Stimulated activated CD8-positive, alpha-beta memory T cell treated with anti-CD3 and anti-CD28 coated beads, Interleukin-4, amount 100 ng/mL, for 24 hours (primary cell): ENCODE measurements at regions not wholly inside any gene's neighbourhood (a gene's known extent, or its start where the extent isn't known, plus 50 kb on each side); places are given as distances from the start of the nearest gene placed in this dataset.

Source experiments
- DNase-seq: peaks from one replicate; pipeline ENCODE4 v3.0.0-alpha.2; 2020; ENCODE audit warnings: low read depth

DNA sequence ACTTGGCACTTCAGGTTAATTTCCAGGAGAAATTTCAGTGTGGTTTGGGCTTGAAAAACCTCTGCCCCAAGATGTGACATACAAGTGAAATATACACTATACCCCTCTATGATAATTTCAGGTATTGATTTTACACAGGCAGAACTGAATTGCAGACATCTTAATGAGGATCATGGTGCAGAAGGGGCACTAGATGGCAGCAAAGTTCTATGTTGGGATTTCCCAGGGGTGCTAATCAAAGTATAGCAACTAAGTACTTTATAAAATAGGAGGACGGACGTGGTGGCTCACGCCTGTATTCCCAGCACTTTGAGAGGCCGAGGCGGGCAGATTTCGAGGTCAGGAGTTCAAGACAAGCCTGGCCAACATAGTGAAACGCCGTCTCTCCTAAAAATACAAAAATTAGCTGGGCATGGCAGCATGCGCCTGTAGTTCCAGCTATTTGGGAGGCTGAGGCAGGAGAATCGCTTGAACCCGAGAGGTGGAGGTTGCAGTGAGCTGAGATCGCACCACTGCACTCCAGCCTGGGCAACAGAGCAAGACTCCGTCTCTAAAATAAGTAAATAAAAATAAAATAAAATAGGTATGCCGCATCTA lies 555.7 kb downstream of the ETS1 start:
- DNase-seq: peak; percentile 33

DNA sequence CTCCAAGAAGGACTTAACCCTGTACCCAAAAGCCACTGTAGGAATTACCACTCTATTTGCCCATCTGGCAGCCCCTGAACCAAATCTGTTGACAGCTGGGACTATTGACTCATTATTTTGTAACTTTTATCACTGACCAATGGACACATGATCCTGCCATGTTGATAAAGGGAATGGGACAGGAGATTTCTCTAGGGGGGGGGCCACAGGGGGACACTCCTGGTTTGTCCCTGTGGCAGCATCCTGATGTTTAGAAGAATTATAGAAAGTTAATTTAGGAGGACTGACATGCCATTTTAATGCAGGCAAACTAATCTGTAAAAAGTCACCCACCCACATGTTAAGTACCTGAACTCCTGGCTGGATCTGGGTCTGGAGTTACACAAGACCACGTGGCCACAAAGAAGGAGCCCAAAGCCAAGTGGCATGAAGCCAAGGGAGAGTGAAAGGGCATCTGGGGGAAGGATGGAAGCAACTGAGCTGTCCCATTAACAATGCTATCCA lies 558.1 kb downstream of the ETS1 start:
- no peak for DNase-seq

DNA sequence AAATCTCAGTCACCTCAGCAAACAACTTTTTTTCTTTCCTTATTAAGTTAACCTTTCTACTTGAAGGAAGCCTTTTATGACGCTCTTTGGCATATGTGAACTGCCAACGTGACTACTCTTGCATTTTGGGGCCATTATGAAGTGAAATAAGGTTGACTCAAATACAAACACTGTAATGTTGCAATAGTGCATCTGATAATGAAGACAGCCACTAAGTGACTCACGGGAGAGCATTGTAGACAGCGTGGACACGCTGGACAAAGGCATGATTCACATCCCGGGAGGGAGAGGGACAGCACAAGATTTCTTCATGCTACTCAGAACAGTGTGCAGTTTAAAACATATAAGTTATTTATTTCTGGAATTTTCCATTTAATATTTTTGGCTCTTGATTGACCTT lies 560.8 kb downstream of the ETS1 start:
- no peak for DNase-seq

DNA sequence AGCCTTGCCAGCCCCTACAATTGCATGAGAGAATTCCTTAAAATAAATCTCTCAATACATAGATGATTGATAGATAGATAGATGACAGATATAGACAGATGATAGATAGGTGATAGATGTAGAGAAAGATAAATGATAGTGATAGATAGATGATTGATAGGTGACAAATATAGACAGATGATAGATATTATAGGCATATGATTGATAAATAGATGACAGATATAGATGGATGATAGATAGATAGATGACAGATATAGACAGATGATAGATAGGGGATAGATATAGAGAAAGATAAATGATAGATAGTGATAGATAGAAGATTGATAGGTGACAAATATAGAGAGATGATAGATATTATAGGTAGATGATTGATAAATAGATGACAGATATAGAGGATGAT lies 564.6 kb downstream of the ETS1 start:
- DNase-seq: no peak

DNA sequence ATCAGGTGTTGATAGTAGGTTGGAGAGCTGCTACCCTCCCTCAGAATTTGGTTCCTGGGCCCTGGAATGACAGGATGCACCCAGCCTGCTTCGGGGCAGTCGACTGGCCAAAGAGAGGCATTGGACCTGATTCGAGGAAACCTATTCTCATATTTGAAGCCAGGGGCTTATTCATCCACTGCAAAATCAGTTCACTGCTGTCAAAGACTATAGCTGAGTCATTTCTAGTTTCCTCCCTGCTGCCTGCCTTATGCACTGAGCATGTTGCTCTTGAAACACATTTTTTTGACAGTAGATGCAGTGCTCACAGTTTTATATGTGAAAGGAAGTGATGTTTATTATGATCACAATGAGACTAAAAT lies 565.4 kb downstream of the ETS1 start:
- DNase-seq: no peak

DNA sequence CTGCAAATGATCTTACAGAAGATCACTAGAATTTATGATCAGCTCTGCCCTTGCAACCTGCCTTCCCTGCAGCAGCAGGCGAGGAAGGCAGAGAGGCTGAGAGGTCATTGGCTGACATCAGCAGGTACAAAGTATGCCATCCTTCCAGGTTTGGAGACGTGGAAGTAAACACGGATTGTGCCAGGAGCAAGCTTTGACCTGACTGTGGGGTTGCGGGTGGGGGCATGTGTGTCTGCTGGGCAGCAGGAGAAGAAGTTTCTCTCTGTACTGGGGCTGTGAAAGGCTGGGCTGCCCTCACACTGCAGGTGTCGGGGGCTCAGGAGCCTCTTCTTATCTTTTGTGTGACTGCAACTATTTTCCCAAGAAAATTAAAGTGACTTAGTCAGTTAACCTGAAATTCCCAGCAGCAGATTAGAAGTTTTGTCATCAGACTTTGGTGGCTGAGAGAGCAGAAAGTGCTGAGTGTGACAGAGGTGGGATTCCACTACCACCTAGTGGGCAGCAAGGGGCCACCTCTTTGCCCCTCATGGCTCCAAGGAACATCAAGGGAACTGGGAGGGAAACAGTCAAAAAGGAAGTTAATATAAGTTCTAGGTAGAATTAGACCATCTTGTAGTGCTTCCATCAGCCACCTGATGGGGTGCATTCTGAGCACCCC lies 565.9 kb downstream of the ETS1 start:
- DNase-seq: no peak

DNA sequence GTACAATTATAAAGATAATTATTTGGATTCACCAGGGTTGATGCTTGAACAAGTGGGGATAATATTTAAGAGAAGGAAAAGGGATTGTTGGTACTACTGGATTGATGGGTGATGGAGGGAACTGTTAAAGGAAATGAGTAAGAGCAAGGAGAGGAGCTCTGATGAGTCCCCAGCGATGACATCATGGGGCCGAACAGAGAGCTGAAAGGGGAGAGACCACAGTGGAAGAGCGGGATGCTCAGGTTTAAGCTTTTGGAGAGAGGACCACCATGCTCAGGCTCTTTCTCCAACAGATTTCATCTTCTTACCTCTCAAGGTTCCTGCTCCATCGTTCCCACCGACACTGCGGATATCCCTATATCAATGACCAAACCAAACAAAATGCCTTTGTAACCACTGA lies 568.7 kb downstream of the ETS1 start:
- no peak for DNase-seq

DNA sequence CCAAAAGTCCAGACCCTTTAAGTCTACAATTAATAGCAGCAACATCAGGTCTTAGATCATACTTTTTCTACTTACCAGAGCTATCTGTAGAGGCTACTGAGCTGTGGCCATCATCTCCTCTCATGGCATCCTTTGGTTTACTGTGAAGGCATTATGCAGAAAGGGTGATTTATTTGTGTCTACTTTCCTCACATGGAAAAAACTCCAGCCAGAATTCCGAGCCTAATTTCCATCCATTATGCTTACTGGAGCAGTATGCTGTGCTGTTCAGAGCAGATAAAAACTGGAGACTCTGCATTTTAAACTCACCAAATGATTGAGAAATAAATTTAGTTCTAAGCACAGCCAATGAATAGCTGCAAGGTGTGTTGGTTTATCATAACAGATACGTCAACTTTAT lies 581.8 kb downstream of the ETS1 start:
- DNase-seq: no peak

DNA sequence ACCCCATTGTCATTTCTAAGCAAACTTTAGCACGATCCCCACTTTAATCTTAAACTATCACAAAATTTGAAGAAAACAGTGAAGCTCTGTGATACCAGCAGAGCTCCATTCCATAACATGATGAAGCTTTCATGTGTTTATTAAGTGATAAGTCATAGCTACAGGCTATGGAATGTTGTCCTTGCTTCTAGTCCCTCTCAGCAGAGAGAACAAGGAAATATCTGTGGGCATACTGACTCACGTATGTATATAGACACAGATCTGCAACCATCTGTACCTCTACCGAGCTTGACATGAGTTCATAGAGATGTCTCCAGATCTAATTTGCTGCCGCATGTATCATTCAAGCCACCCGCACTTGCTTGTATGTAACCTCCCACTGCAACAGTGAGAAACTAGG lies 588.9 kb downstream of the ETS1 start:
- no peak for DNase-seq

DNA sequence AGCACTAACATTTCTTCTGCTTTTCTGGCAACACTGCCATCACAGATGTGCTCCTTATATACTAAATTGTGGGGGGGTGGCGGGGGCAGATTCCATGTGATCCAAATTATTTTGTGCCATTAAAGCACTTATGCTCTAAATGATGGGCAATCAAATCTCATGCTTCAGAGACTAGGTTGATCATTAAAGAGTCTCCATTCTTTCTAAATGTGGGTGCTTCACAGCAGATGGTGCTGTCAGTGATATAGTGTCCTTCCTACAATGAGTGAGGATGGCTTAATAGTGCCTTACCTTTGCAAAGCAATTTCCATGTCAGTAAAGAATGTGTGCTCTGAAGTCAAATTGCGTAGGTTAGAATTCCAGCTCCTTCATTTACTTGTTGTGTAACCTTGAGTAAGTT lies 589.8 kb downstream of the ETS1 start:
- DNase-seq: no peak

DNA sequence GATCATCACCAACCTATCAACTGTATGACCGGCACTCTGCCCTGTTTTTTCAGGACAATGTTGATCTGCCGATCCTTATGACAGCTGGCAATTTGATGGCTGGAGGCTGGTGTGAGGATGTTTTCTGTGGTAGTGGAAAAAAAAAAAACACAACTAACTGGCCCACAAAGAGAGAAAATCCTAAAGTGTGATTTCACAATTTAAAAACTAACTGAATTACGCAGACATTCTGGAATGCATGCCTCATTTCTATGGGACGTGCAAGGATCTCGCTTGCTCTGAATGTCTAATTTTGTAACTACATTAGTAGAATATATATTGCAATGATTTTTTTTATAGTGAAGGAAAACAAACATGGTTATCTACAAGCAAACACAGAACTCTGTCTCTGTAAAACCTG lies 590.5 kb downstream of the ETS1 start:
- no peak for DNase-seq

DNA sequence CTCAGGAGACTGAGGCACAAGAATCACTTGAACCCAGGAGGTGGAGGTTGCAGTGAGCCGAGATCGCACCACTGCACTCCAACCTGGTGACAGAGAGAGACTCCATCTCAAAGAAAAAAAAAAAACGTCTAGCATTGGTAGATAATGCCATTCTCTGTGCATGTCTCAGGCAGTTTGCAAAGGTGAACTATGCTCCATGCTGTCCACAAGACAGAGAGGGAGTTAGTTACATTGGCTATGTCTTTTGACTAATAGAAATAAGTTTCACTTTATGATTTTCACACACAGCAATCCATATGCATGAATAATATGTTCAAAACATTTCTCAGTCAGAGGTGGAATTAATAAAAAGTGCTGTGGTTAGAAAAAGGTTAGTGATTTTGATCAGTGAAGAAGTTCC lies 591.4 kb downstream of the ETS1 start:
- no peak for DNase-seq

DNA sequence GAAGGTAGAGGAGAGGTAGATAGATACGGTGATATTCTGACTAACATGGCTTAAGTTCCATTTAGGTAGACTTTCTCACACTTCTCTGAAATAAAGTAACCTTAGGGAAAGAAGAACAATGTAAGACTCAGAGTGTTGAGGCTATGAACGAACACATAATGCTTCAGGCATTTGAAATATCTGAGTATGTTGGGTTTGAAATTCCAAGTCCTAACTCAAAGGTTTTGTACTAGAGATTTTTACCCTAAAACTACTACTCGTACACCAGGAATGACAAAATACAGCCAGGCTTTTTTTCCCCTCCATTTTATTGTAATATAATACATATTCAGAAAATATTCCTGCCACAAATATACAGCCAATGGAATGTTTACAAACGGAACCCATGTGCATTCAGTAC lies 592.6 kb downstream of the ETS1 start:
- DNase-seq: no peak

DNA sequence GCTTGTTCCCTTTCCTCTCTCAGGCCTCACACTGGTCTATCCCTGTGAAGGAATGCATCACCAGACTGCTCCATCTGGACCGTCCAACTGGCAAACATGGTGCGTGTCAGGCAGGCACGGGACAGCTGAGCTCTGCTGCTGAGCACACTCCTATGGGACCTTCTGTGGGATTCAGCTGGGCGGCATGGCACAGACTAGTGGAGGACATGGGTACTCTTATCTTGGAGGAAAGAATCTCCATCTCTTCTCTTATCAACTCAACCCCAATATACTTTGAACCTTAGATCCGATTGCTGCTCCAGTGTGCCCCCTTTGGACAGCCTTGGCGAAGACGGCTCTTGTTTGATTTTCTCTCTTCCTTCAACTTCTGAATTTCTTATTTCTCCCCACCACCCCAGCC lies 593.6 kb downstream of the ETS1 start:
- no peak for DNase-seq

DNA sequence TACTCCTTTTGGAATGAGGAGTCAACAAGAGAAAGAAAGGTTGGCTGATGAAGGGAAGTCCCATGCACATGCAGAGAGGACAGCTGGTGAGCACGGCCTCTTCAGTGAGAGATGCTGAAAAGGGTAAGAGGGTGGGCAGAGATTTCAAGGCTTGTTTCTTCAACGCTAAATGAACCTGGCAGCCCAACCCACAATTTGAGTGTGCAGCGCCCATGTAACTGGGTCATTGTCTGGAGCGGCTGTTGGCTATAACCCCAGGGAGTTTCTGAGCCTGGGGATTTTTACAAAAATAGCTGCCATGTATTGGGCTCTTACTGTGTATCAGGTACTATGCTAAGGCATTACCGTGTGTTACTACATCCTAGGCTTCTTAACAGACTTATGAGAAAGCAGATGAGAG lies 594.1 kb downstream of the ETS1 start:
- no peak for DNase-seq

DNA sequence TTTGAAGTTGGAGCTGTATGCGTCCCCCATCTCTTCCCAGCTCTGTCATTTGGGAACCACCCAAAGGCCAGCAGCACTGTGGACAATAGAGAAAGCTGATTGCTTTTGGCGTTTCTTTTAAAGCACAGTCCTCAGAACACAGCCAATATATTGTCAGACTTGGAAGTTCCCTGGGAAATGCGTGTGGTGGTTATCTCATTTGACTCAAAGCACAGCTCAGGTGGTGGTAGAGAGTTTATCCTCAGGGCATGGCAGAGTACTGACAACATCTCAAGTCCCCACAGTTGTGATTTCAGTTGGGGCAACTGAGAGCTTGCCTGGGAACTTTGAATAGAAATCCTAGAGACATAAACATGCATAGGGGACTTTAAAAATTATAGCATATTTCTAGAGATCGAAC lies 601.3 kb downstream of the ETS1 start:
- DNase-seq: no peak

DNA sequence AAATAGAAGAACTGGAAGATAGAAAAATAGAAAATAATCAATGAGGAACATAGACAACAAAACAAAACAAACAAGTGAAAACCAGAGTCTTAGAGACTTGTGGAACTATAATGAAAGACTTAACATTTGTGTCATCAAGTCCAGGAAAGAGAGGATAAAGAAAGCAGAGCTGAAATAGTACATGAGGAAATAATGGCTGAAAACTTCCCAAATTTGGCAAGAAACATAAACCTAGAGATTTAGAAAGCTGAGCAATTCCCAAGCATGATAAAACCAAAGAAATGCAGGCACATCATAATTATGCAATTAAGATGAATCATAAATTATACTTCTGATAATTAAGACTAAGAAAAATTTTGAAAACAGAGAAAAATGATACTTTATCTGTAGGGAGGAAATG lies 614.5 kb downstream of the ETS1 start:
- no peak for DNase-seq

DNA sequence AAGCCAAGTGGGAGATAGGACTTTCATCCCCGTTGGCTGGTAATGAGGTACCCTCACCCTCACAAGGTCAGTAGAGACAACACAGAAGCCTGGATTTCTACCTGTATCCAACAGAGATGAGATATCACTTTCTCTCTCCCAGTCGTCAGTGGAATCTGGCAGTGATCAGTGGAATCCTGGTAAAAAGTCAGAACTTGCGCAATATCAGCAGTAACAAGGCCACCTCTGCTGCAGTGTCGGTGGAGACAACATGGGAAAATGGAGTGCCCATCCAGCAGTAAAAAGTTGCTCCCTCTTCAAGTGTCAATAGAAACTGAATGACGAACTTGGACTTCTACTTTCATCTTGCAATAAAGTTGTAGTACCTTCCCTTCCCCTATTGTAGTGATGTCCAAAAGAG lies 615.9 kb downstream of the ETS1 start:
- DNase-seq: no peak

DNA sequence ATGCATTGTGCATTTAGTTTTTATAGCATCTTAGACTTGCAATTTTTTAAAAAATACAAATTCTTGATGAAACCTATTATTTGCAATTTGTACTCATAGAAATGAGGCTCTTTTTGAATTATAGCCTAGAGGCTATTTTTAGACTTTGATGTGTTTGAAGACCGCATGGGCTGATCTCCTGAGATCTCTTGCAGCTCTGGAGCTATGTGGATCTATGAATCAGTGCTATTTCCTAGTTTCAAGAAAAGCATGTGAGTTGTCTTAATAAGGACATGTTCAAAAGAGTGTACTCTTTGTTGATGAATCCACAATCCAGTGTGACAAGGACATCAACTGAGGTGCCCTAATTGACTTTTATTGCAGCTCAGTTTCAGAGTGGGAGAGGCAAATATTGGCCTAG lies 620.5 kb downstream of the ETS1 start:
- DNase-seq: no peak

DNA sequence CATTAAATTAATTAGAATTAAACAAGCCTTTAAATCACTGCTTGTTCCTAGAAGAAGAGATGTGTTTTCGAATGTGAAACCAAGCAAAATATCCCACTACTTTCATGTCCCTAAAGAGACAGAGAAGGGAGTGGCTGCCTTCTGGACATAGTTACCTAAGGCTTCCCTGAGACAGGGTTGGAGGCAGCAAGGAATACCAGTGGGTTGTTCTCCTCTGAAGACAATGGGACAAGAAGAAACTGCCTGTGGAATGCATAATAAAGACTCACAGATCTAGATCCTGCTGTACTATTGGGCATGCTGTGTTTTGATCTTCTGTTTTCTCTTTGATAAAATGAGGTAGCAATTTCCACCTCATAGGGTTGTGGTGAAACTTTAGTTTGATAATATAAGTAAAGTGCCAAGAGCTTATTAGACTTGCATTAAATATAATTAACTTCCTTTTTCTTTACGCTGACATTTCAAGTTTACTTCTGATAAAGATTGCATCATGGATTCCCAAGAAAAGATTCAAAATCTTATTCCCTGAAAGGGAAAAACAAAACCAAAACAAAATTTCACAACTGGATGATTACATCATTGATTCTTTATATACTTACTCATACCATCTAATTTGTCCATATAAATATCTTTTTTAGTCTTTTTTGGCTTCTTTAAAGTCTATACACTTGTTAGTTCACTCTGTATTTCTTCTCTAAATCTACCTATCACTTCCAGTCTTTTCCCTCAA lies 621.3 kb downstream of the ETS1 start:
- DNase-seq: no peak

DNA sequence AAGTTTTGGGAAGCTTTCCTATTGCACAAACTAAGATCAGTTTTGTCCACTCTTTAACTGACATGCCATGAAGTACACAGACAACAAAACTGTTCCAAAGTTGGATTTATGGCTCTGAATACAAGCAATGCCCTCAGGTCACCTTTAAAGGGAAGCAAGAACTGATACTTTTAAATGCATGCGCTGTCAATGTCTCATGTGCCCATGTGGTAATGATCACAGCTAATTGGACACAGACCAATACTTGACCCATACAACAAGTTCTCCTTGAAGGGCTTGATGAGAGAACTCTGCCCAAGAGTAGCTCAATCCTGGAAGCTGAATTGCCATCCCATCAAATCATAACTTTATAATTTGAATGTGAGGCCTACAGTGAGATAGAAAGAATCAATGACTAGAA lies 624.9 kb downstream of the ETS1 start:
- DNase-seq: no peak

DNA sequence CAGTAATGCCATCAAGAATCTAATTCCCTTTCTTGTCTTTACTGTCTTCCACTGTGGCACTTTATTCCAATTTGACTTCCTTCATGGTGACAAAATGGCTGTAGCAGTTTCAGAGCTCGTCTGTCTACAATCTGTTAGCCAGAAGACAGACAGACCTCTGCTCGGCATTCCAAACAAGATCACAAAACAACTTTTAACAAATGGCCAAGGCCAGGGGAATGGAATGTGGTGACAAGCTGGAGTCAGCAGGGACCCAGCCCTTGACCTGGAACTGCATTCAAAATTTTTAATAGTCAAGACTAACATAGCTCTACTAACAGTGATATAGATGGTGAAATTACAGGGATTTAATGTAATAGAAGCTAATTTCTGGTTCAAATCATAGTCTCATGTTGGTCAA lies 637.2 kb downstream of the ETS1 start:
- no peak for DNase-seq

DNA sequence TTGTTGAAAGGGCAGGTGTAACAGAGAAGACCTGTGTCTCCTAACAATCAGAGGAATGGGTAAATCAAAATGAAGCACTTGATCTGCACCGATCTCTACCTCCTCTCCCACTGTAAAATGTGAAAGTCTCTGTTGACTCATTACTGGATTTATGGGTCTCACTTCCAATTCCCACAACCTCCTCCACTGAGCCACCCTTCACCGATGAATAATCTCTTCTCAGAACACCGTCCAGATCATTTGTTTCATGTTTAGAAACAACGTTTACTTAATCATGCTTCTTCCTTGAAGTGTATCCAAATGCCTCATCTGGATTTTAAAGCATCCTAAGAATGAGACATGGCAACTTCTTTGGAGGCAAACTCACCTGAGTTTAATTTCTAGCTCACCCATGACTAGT lies 643.6 kb downstream of the ETS1 start:
- no peak for DNase-seq

DNA sequence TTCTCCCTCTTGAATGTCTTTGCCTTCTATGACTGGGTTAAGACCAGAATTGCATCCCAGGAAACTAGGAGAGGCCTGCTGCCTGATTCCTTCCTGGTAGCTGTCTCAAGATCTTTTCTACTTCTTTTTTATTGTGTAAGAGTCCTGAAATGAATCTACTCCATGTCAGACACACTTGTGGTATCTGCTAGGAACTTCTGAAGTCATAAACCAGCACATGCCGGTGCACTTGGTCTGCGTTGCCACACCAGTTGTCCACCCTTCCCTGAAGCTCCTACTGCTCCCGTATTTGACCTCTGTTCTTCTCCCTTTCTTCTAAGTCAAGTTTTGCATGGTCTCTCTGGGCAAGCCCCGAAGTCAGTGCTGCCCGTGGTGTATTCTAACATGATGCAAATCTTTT lies 644.2 kb downstream of the ETS1 start:
- no peak for DNase-seq
